GM23248 (cell line): ENCODE measurements at regions not wholly inside any gene's neighbourhood (a gene's known extent, or its start where the extent isn't known, plus 50 kb on each side); places are given as distances from the start of the nearest gene placed in this dataset.
A peak's percentile ranks its signal among the peaks of the same experiment; 100 is the strongest.

Experiments used
- DNase-seq: peaks from one replicate; pipeline ENCODE4 v3.0.0-alpha.2; 2015
- H2AFZ ChIP-seq: fragments of 200-600 bp; sonication (generic); 2 replicates; pipeline ENCODE4 v1.6.1; 2016; ENCODE audit warnings: antibody characterized with exemption
- H3F3A ChIP-seq: fragments of 200-600 bp; sonication (generic); 2 replicates; pipeline ENCODE4 v1.6.1; 2016; ENCODE audit warnings: mild to moderate bottlenecking, antibody characterized with exemption, mixed run types; ENCODE audit not compliant: insufficient read depth
- H3K27ac ChIP-seq: fragments of 200-600 bp; sonication (generic); 2 replicates; pipeline ENCODE4 v1.5.1; 2016; ENCODE audit warnings: mild to moderate bottlenecking
- H3K27me3 ChIP-seq: fragments of 200-600 bp; sonication (generic); replicated peaks from 2 replicates; pipeline ENCODE4 v1.6.1; 2016; ENCODE audit warnings: mild to moderate bottlenecking; ENCODE audit not compliant: insufficient read depth
- H3K36me3 ChIP-seq: fragments of 200-600 bp; sonication (generic); 2 replicates; pipeline ENCODE4 v1.6.1; 2016; ENCODE audit warnings: low read depth, mild to moderate bottlenecking
- H3K4me1 ChIP-seq: fragments of 200-600 bp; sonication (generic); 2 replicates; pipeline ENCODE4 v1.6.1; 2016; ENCODE audit warnings: mild to moderate bottlenecking; ENCODE audit not compliant: insufficient read depth
- H3K4me2 ChIP-seq: fragments of 200-600 bp; sonication (generic); one replicate; pipeline ENCODE4 v1.6.1; 2016; ENCODE audit warnings: mild to moderate bottlenecking; ENCODE audit not compliant: unreplicated experiment
- H3K4me3 ChIP-seq: fragments of 200-600 bp; sonication (generic); 2 replicates; pipeline ENCODE4 v1.5.1; 2016; ENCODE audit warnings: mild to moderate bottlenecking
- H3K79me2 ChIP-seq: fragments of 200-600 bp; sonication (generic); 2 replicates; pipeline ENCODE4 v1.6.1; 2016; ENCODE audit warnings: mild to moderate bottlenecking; ENCODE audit not compliant: insufficient read depth
- H3K9ac ChIP-seq: fragments of 200-600 bp; sonication (generic); 2 replicates; pipeline ENCODE4 v1.6.1; 2016; ENCODE audit warnings: mild to moderate bottlenecking
- H3K9me2 ChIP-seq: fragments of 200-600 bp; sonication (generic); 2 replicates; pipeline ENCODE4 v1.6.1; 2016; ENCODE audit warnings: mixed run types, mild to moderate bottlenecking, moderate library complexity; ENCODE audit not compliant: insufficient read depth
- H3K9me3 ChIP-seq: fragments of 200-600 bp; sonication (generic); one replicate; pipeline ENCODE4 v1.6.1; 2017; ENCODE audit warnings: low read depth
- H4K20me1 ChIP-seq: fragments of 200-600 bp; sonication (generic); 2 replicates; pipeline ENCODE4 v1.6.0; 2016; ENCODE audit not compliant: insufficient read depth
- EZH2 ChIP-seq: fragments of 200-600 bp; sonication (generic); IDR thresholded peaks from 2 replicates; pipeline ENCODE4 v1.6.1; 2018; ENCODE audit warnings: antibody characterized with exemption, mild to moderate bottlenecking; ENCODE audit not compliant: insufficient read depth, poor library complexity, severe bottlenecking
- EZH2phosphoT487 ChIP-seq: fragments of 200-600 bp; sonication (generic); IDR thresholded peaks from 2 replicates; pipeline ENCODE4 v1.6.1; 2018; ENCODE audit warnings: antibody characterized with exemption, moderate library complexity, mild to moderate bottlenecking, low read depth; ENCODE audit not compliant: insufficient read depth
- WGBS, 2 experiments: methylation state at CpG; one replicate each; pipeline ENCODE4 v1.1.6; 2015 to 2017; ENCODE audit warnings: low lambda C conversion rate in 2 of 2, low coverage in 1 of 2; ENCODE audit errors: missing lambda C conversion rate in 2 of 2; 5-methylcytosine and 5-hydroxymethylcytosine counted together
- in situ Hi-C: fragments of 300-500 bp; cut with MboI; formaldehyde crosslinking; loops from 2 replicates; pipeline ENCODE4 v1.15.0; 2020

- DNase-seq = no peak
- Histone ChIP-seq H3K27me3 (no peaks in the 10 kb centered on the region), H2AFZ (no peak overlapping the region), H3K9me2 (no peaks in the 10 kb centered on the region), H4K20me1 (no peaks in the 10 kb centered on the region), H3K36me3 (no peaks in the 10 kb centered on the region), H3K9me3 (no peaks in the 10 kb centered on the region), H3K4me2 (no peak overlapping the region), H3K9ac (no peak overlapping the region), H3K4me1 (no peaks in the 10 kb centered on the region), H3K79me2 (no peaks in the 10 kb centered on the region), H3F3A (no peaks in the 10 kb centered on the region), H3K4me3 (no peak overlapping the region), H3K27ac (no peak overlapping the region)
- TF ChIP-seq EZH2phosphoT487 (no peak), EZH2 (no peak)
- WGBS, 2 experiments = 77 to 80% methylated on average over 5 of the region's 5 CpGs
- in situ Hi-C loops = loop anchor here (10.0 kb wide), 1 partner anchor 391 kb away; the partner anchor contains the start of gene ADAMTS6
Measured at GRCh38 chr5:65094279-65094678, 325.5 kb downstream of the CWC27 start.

- TF ChIP-seq EZH2phosphoT487 = no peak
- no peak for TF ChIP-seq EZH2
- no peaks in the 10 kb centered on the region for H3K79me2 ChIP-seq
- in situ Hi-C loops = loop anchor here (10.0 kb wide), 1 partner anchor 386 kb away; the partner anchor contains the start of gene ADAMTS6
- H3K27ac ChIP-seq = no peak overlapping the region
- no peak for DNase-seq
- peaks cover 3% of the 10 kb centered on the region for H3K4me1 ChIP-seq
- H3K9ac ChIP-seq = no peak overlapping the region
- H2AFZ ChIP-seq = peak overlapping the region; percentile 55; the same call in 1 of the 2 replicates
- H3F3A ChIP-seq = peaks cover 19% of the 10 kb centered on the region; the same call in 1 of the 2 replicates
- H3K27me3 ChIP-seq = no peaks in the 10 kb centered on the region
- no peak overlapping the region for H3K4me3 ChIP-seq
- 63 to 66% methylated on average over 3 of the region's 3 CpGs for whole genome bisulfite sequencing, 2 experiments
- H3K36me3 ChIP-seq = no peaks in the 10 kb centered on the region
- H4K20me1 ChIP-seq = no peaks in the 10 kb centered on the region
- no peaks in the 10 kb centered on the region for H3K9me2 ChIP-seq
- H3K4me2 ChIP-seq = no peak overlapping the region
- no peaks in the 10 kb centered on the region for H3K9me3 ChIP-seq
Measured at GRCh38 chr5:65098393-65098792, 329.7 kb downstream of the CWC27 start.
